ENCODE measurements at regions not wholly inside any gene's neighbourhood (a gene's known extent, or its start where the extent isn't known, plus 50 kb on each side); places are given as distances from the start of the nearest gene placed in this dataset.
"Not testable (repeated sequence)": the region's sequence is repeated elsewhere in the genome, so short reads cannot be mapped to it uniquely, and the experiment has no call there.

- no peak for DNase-seq
Measured at GRCh38 chr10:131363416-131363815, 51.9 kb upstream of the TCERG1L start.

GRCh38 chr10:131371571-131371970, 60.0 kb upstream of the TCERG1L start:
- no peak for DNase-seq

GRCh38 chr10:131381576-131381975, 70.1 kb upstream of the TCERG1L start:
- DNase-seq, result no peak

GRCh38 chr10:131385161-131385872, 73.8 kb upstream of the TCERG1L start:
- DNase-seq, result not testable (repeated sequence)

- no peak for DNase-seq
Measured at GRCh38 chr10:131387018-131387529, 75.6 kb upstream of the TCERG1L start.

- DNase-seq, result no peak
Measured at GRCh38 chr10:131391936-131392335, 80.4 kb upstream of the TCERG1L start.

- no peak for DNase-seq
Measured at GRCh38 chr10:131396121-131397050, 84.9 kb upstream of the TCERG1L start.

GRCh38 chr10:131398166-131398565, 86.6 kb upstream of the TCERG1L start:
- no peak for DNase-seq

- DNase-seq, result no peak
Measured at GRCh38 chr10:131399981-131400380, 88.5 kb upstream of the TCERG1L start.

GRCh38 chr10:131400513-131400912, 89.0 kb upstream of the TCERG1L start:
- no peak for DNase-seq

GRCh38 chr10:131402771-131403650, 91.5 kb upstream of the TCERG1L start:
- DNase-seq, result no peak

- no peak for DNase-seq
Measured at GRCh38 chr10:131403936-131404335, 92.4 kb upstream of the TCERG1L start.

GRCh38 chr10:131404886-131405285, 93.4 kb upstream of the TCERG1L start:
- no peak for DNase-seq

- DNase-seq, result no peak
Measured at GRCh38 chr10:131406676-131407392, 95.3 kb upstream of the TCERG1L start.

- DNase-seq, result no peak
Measured at GRCh38 chr10:131418681-131419080, 107.2 kb upstream of the TCERG1L start.

- DNase-seq, result no peak
Measured at GRCh38 chr10:131419797-131420196, 108.3 kb upstream of the TCERG1L start.

GRCh38 chr10:131420867-131421266, 109.3 kb upstream of the TCERG1L start:
- no peak for DNase-seq

- no peak for DNase-seq
Measured at GRCh38 chr10:131421381-131421780, 109.9 kb upstream of the TCERG1L start.

- no peak for DNase-seq
Measured at GRCh38 chr10:131422731-131423130, 111.2 kb upstream of the TCERG1L start.

GRCh38 chr10:131424053-131424452, 112.5 kb upstream of the TCERG1L start:
- no peak for DNase-seq

- DNase-seq, result no peak
Measured at GRCh38 chr10:131424836-131425491, 113.4 kb upstream of the TCERG1L start.
